ENCODE measurements at regions not wholly inside any gene's neighbourhood (a gene's known extent, or its start where the extent isn't known, plus 50 kb on each side); places are given as distances from the start of the nearest gene placed in this dataset.

DNA sequence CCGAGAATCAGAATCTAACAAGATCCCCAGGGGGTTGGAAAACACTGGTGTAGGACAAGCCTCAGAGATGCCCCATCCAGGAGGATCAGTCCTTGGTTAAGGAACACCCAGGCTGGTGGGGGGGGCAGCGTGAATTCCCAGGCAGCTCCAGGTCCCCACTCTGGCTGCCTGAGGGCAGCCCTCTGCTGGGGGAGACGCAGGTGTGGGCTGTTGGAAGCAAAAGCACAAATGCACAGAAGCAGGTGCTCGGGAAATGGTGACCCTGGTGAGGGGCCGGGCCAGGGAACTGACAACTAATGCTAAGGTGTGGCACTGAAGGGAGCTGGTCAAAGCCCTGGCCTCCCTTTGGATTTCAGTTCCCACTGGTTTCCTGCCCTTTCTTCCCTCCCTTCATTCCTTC lies 140.8 kb upstream of the CDH5 start:
- CTCF ChIA-PET: no interaction called here
- TF ChIP-seq MAZ (IDR thresholded peaks at IDR 0.05; ENCODE audit: borderline replicate concordance, low read depth, low read length) (no peak), RAD21 (IDR thresholded peaks at IDR 0.05; ENCODE audit: low read length) (no peak), RCOR1 (IDR thresholded peaks at IDR 0.05; ENCODE audit: insufficient replicate concordance, low read length) (no peak), CTCF (conservative IDR thresholded peaks at IDR 0.05; ENCODE audit: low read depth, low read length) (no peak), CHD1 (IDR thresholded peaks at IDR 0.05; ENCODE audit: low read depth, low read length) (no peak), BHLHE40 (IDR thresholded peaks at IDR 0.05; ENCODE audit: low read depth, low read length) (no peak), POLR2A (IDR thresholded peaks at IDR 0.05; ENCODE audit: low read depth, low read length) (no peak), NFE2L2 (IDR thresholded peaks at IDR 0.05; ENCODE audit: low read depth, low read length) (no peak), RFX5 (IDR thresholded peaks at IDR 0.05; ENCODE audit: low read depth, low read length) (no peak), CEBPB (IDR thresholded peaks at IDR 0.05; ENCODE audit: low read depth, low read length) (no peak), MXI1 (IDR thresholded peaks at IDR 0.05; ENCODE audit: borderline replicate concordance, low read depth, low read length) (no peak), USF2 (IDR thresholded peaks at IDR 0.05; ENCODE audit: low read depth, low read length) (no peak), MAFK (IDR thresholded peaks at IDR 0.05; ENCODE audit: low read depth, low read length) (no peak), FOS (IDR thresholded peaks at IDR 0.05; ENCODE audit: low read depth, low read length) (no peak)
- POLR2A ChIA-PET (ENCODE audit: unreplicated experiment): no interaction called here
- Histone ChIP-seq H4K20me1 (ENCODE audit: insufficient read depth, low read length) (no peaks in the 10 kb centered on the region), H3K9ac (ENCODE audit: low read depth, low read length) (no peak overlapping the region), H2BK20ac (ENCODE audit: low read depth, low read length) (no peak overlapping the region), H4K5ac (ENCODE audit: low read depth, low read length) (no peak overlapping the region), H3K27me3 (ENCODE audit: control insufficient read depth, insufficient read depth, low read length) (peaks cover 1% of the 10 kb centered on the region), H2AFZ (replicated peaks; ENCODE audit: low read length, poor library complexity) (no peak overlapping the region), H3K14ac (replicated peaks; ENCODE audit: low read depth, low read length) (no peak overlapping the region), H3K9me3 (ENCODE audit: control insufficient read depth, insufficient read depth, low read length) (no peaks in the 10 kb centered on the region), H2AK5ac (ENCODE audit: low read depth, low read length) (no peak overlapping the region), H3K4me1 (ENCODE audit: control insufficient read depth, insufficient read depth, low read length) (peaks cover 12% of the 10 kb centered on the region; the same call in 1 of the 2 replicates), H3K4me2 (ENCODE audit: low read depth, low read length) (no peak overlapping the region), H3K36me3 (ENCODE audit: control insufficient read depth, insufficient read depth, low read length) (no peaks in the 10 kb centered on the region), H3K9me1 (ENCODE audit: insufficient read depth, low read length) (peaks cover 12% of the 10 kb centered on the region), H3K23ac (ENCODE audit: low read depth, low read length) (no peak overlapping the region), H2AK9ac (replicated peaks; ENCODE audit: low read depth, low read length, poor library complexity) (no peak overlapping the region), H3K79me1 (ENCODE audit: low read depth in 1 of 2, low read length in 2 of 2) (no peaks in the 10 kb centered on the region), H3K18ac (ENCODE audit: low read depth, low read length) (no peak overlapping the region), H4K8ac (ENCODE audit: low read depth in 2 of 2, low read length in 2 of 2) (no peak overlapping the region), H4K91ac (ENCODE audit: insufficient read depth, low read depth, low read length) (no peak overlapping the region), H2BK5ac (ENCODE audit: low read depth, low read length, poor library complexity, severe bottlenecking) (no peak overlapping the region), H3K56ac (ENCODE audit: extremely low read depth, insufficient read depth, low read length) (no peak overlapping the region), H2BK15ac (ENCODE audit: low read depth, low read length) (no peak overlapping the region), H3K4me3 (ENCODE audit: insufficient read depth, low read depth, low read length) (no peak overlapping the region), H3K27ac (ENCODE audit: insufficient read depth, low read length) (no peak overlapping the region), H2BK120ac (ENCODE audit: low read depth, low read length) (no peak overlapping the region), H3K4ac (ENCODE audit: low read depth, low read length) (no peak overlapping the region)
- ATAC-seq (ENCODE audit: low read depth) (no peak), DNase-seq (no peak)
- intact Hi-C loops (cut with micrococcal nuclease): no loop called here
- 100% methylated on average over 1 of the region's 5 CpGs; no CpG with 5 or more reads in 1 of the 2 experiments for WGBS, 2 experiments (ENCODE audit: extremely low coverage in 2 of 2, insufficient read length in 1 of 2)
- no TSS peak for BruUV-seq (replicated peaks)
- in situ Hi-C loops (cut with MboI; ENCODE audit: low sequenced_read_pairs): no loop called here
- dilution Hi-C loops (cut with HindIII; ENCODE audit: low sequenced_read_pairs, unreplicated experiment): no loop called here
